NCI-H1105 (cell line): ENCODE measurements at regions not wholly inside any gene's neighbourhood (a gene's known extent, or its start where the extent isn't known, plus 50 kb on each side); places are given as distances from the start of the nearest gene placed in this dataset.
A peak's percentile ranks its signal among the peaks of the same experiment; 100 is the strongest.
"Not testable (repeated sequence)": the region's sequence is repeated elsewhere in the genome, so short reads cannot be mapped to it uniquely, and the experiment has no call there.

Source experiments
- DNase-seq: peaks from one replicate; lab custom pipeline; 2025; lab: John Stamatoyannopoulos, UW

DNA sequence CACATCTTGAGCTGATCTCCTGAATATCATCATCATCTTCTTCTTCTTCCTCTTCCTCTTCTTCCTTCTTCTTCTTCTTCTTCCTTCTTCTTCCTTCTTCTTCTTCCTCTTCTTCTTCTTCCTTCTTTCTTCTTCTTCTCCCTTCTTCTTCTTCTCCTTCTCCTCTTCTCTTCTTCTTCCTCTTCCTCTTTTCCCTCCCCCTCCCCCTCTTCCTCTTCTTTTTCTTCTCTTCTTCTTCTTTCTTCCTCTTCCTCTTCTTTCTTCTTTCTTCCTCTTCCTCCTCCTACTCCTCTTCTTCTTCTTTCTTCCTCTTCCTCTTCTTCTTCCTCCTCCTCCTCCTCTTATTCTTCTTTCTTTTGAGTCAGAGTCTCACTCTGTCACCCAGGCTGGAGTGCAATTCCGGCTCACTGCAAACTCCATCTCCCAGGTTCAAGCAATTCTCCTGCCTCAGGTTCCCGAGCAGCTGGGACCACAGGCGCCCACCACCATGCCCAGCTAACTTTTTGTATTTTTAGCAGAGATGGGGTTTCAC lies 197.9 kb upstream of the NANOGP8 start:
- no peak for DNase-seq

DNA sequence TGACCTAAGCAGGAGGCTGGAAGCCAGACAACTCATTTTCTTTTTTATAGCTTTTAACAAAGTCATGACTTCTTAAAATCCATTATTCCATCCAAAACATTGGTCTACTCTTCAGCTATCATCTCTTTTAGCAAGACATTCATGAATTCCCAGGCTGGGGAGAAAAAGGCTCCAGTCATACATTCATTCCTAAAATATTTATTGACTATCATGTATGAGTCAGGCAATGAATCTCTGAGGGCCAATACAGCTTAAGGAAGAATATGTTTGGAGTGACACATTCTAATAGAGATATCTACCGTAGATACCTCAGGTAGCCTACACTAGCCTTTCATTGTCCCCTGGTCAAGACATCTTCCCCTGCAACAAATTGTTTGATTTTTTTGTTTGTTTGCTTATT lies 196.4 kb upstream of the NANOGP8 start:
- DNase-seq: no peak

DNA sequence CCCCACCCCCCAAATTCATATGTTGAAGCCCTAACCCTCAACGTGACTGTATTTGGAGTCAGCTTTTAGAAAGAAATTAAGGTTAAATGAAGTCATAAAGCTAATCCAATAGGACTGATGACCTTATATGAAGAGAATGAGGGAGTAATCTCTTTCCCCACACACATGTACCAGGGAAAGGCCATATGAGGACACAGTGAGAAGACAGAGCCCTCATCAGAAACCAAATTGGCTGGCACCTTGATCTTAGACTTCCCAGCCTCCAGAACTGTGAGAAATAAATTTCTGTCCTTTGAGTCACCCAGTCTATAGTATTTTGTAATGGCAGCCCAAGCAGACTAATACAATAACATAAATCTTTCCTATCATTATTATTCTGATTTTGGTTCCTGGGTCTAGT lies 194.7 kb upstream of the NANOGP8 start:
- no peak for DNase-seq

DNA sequence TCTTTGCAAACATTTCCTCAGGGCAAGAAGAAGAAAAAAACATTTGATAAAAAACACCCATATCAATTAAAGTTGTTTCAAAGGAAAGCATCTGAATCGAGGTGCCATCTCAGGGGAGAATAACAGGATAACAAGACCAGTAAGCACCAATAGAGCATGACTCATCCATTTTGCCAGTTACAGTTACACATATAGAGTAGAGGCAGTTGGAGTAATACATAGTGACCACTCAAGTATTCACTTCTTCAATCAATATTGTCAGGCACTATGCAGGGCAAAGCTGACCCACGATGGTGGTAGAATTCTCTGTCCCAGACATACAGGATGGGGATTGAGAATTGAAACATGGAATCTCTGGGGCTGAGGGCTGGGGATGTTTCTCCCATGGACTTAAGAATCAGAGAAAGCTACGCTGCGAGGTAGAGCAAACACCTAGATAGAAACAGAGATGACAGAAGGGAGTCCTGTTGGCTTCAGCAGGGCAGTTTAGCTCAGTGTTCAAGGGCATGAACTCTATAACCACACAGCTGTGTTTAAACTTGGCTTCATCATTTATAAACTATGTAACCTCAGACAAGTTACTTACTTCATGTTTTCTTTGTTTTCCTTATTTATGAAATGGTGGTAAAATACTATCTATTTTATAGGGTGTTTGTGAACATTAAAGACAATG lies 186.4 kb upstream of the NANOGP8 start:
- no peak for DNase-seq

DNA sequence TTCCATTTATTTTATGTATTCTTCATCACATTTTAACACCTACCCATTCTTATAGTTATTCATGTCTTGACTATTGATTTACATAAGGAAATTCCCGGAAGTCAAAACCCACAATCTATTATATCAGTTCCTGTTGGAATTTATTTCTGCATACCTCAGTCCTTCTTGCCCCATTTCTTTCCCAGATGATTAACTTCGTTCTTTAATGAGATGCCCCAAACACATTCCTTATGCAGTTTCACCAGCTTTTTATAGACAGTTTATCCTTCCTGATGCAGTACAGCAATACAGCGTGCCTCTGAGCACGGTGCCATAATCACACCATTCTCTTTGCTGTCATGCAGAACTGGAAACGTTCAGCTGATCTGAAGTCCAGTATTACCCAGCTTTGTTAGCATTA lies 175.8 kb upstream of the NANOGP8 start:
- no peak for DNase-seq

GRCh38 chr15:35260274-35260673 lies 175.2 kb upstream of the NANOGP8 start:
- DNase-seq: not testable (repeated sequence)

- DNase-seq: peak; percentile 19
Measured at GRCh38 chr15:35256551-35256950, 171.5 kb upstream of the NANOGP8 start.

GRCh38 chr15:35256141-35256540 lies 171.0 kb upstream of the NANOGP8 start:
- no peak for DNase-seq

DNA sequence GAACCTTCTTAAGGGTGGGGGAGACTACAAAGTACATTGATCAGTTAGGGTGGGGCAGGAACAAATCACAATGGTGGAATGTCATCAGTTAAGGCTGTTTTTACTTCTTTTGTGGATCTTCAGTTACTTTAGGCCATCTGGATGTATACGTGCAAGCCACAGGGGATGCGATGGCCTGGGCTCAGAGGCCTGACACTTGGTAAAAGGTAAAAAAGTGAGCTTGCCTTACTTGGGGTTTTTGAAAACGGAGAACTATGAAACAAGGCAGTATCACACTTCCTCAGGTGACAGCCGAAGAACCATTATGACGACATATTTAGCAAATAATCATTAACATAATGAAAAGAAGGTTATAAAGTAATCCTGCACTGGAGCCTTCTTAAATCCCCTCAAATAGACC lies 169.8 kb upstream of the NANOGP8 start:
- DNase-seq: not testable (repeated sequence)

DNA sequence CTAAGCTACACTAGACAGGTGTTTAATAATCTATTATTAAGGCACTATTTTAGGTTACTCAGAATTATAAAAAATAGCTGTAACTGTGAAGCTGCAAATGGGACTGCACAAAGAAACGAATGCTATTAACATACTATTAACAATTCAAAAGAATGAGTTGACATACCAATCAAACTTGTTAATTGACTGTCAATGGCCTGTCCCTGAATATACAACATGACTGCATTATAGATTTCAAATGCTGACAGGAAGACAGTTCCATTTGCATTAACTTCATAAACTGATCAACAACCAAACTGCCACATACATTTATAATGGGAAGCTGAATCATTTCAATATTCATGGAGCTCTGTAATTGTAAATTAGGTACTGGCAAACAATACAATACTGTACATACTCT lies 169.0 kb upstream of the NANOGP8 start:
- DNase-seq: no peak

GRCh38 chr15:35252351-35252865 lies 167.3 kb upstream of the NANOGP8 start:
- DNase-seq: no peak

DNA sequence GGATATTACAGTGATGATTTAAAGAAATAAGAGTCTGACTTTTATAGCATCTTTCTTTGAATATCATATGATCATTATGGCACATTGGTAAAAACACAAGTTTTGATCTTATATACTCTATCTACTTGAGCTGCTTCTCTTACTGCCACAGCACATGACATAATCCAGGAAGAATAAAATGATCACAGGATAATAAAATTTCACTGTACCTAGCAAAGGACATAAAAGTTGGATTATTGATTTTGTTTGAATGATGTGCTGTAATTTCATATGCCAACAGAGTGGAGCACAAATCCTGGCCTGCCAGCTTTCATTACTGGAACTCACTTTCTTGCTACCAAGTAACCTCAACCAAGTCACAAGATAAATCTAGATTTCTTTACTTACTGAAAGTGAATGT lies 162.1 kb upstream of the NANOGP8 start:
- DNase-seq: no peak

GRCh38 chr15:35246451-35246850 lies 161.4 kb upstream of the NANOGP8 start:
- DNase-seq: no peak

- not testable (repeated sequence) for DNase-seq
Measured at GRCh38 chr15:35245681-35246080, 160.6 kb upstream of the NANOGP8 start.

DNA sequence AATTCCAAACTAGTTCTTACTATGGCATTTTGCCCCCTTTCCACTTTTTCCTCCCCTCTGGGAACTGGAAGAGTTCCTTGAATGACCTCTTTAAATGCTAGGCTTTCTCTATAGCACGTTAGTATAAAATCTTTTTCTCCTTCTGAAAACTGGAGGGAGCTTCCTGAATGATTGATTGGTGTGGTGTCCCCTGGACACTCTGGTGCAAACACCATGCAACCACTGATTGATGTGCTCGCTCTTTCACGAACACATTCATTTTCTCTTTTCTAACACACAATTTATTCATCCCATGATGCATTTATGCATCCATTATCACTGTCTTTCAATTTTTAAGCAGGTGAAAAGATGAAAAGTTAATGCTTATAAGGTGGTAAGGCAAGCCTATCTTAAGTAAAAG lies 159.1 kb upstream of the NANOGP8 start:
- no peak for DNase-seq

DNA sequence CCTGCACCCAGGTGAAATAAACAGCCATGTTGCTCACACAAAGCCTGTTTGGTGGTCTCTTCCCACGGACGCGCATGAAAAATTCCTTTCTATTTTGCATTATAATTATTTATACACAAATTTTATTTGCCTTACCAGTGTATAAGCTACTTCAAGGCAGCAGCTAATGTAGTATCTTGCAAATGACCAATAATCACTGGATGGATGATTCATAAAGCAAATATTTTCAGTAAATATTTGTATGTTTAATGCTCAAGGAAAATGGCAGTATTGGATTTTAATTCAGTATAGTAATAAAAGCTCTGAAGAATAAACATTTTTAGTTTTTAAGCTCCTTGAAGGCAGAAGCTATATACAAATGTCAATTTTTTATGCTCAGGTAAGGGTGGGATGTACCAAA lies 158.7 kb upstream of the NANOGP8 start:
- no peak for DNase-seq

DNA sequence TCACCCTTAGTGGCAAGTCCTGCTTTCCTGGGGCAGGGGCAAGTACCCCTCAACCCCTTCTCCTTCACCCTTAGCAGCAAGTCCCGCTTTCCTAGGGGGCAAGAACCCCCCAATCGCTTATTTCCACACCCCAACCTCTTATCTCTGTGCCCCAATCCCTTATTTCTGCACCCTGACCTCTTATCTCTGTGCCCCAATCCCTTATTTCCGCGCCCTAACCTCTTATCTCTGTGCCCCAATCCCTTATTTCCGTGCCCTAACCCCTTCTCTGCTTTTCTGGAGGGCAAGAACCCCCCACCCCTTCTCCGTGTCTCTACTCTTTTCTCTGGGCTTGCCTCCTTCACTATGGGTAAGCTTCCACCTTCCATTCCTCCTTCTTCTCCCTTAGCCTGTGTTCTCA lies 154.6 kb upstream of the NANOGP8 start:
- DNase-seq: not testable (repeated sequence)

DNA sequence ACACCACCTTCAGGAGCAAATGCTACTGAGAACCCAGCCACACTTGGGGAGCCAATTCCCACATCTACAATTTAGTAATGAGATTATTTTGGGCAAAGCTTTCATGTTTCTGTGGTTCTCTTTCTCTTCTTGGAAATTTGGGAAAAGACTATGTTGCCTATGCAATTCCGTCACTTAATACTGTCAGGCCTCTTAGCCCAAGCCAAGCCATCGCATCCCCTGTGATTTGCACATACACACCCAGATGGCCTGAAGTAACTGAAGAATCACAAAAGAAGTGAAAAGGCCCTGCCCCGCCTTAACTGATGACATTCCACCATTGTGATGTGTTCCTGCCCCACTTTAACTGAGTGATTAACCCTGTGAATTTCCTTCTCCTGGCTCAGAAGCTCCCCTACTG lies 153.4 kb upstream of the NANOGP8 start:
- DNase-seq: not testable (repeated sequence)

- DNase-seq: no peak
Measured at GRCh38 chr15:35229085-35229484, 144.0 kb upstream of the NANOGP8 start.

- no peak for DNase-seq
Measured at GRCh38 chr15:35218215-35218614, 133.1 kb upstream of the NANOGP8 start.

DNA sequence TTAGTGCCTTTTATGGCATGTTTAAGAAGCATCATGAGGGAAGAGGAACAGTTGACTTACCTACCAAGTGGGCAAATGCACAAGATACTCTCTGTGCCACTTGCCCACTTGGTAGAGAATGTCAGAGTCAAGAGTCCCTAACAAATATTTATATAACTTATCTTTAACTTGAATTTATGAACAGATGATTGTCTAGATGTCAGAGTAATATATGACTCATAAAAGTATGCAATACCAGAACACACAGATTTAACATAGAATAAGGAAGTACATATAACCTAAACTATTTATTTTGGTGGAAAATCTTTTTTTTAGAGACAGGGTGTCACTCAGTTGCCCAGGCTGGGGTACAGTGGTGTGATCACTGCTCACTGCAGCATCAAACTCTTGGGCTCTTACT lies 130.0 kb upstream of the NANOGP8 start:
- DNase-seq: no peak

- no peak for DNase-seq
Measured at GRCh38 chr15:35211240-35211902, 126.3 kb upstream of the NANOGP8 start.

DNA sequence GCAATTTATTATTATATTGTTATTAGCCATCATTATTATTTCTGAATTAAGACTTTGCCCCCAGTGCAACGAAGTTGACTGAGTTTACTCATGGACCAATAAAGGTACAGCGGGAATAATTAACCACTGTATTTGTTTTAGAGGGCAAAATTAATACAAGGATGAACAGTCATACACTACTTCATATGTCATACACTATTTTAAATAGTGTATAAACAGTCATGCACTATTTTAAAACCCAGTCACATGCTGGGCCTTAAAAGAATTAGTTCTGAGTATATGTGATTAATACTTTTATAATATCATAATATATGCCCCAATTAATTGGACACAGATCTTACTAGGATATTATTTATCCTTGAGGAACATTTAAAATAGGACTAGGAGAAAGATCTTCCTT lies 125.3 kb upstream of the NANOGP8 start:
- DNase-seq: no peak
